GM18909 (cell line): ENCODE measurements at regions not wholly inside any gene's neighbourhood (a gene's known extent, or its start where the extent isn't known, plus 50 kb on each side); places are given as distances from the start of the nearest gene placed in this dataset.
"Not testable (repeated sequence)": the region's sequence is repeated elsewhere in the genome, so short reads cannot be mapped to it uniquely, and the experiment has no call there.

Experiments
- ATAC-seq: cut with Tn5 transposase; IDR thresholded peaks from one replicate; pipeline ENCODE4 v1.9.1; 2021; ENCODE audit warnings: mild to moderate bottlenecking; ENCODE audit not compliant: unreplicated experiment, poor library complexity

DNA sequence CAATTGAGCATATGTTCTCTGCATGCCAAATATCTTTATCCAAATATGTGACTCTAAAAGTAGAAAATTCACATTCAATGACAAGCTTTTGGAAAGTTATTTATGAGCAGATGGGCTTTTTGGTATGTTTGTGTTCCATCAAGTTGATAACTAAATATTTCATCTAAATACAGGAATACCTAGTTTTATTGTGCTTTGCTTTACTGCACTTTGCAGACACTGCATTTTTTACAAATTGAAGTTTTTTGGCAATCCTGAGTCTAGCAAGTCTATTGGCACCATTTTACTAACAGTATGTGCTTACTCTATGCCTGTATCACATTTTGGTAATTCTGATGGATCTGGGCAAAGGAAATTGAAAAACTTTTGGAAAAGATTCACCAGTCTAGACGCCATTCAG lies 133.8 kb downstream of the ATXN7L3B start:
- ATAC-seq = no peak

DNA sequence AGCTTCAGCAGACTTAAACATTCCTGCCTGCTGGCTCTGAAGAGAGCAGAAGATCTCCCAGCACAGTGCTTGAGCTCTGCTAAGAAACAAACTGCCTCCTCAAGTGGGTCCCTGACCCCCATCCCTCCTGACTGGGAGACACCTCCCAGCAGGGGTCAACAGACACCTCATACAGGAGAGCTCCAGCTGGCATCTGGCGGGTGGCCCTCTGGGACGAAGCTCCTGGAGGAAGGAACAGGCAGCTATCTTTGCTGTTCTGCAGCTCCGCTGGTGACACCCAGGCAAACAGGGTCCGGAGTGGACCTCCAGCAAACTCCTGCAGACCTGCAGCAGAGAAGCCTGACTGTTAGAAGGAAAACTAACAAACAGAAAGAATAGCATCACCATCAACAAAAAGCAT lies 139.3 kb downstream of the ATXN7L3B start:
- ATAC-seq = not testable (repeated sequence)

DNA sequence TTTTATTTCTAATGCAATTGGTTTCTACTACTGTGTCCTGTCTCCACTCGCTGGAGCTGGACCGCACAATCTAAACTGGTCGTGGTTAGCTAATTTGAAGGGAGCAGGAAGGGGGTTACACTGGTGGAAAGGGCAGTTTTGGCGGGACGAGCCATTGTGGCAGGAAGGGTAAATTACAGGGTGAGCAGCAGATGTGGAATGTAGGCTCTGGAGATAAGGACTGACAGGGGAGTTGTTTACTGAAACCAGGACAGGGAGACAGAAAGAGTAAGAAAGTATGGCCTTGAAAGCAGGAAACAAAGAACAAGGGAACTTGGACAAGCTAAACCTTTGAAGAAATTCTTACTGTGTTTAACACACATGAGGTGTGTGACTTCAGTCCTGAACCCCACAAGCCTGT lies 147.8 kb downstream of the ATXN7L3B start:
- ATAC-seq = no peak

DNA sequence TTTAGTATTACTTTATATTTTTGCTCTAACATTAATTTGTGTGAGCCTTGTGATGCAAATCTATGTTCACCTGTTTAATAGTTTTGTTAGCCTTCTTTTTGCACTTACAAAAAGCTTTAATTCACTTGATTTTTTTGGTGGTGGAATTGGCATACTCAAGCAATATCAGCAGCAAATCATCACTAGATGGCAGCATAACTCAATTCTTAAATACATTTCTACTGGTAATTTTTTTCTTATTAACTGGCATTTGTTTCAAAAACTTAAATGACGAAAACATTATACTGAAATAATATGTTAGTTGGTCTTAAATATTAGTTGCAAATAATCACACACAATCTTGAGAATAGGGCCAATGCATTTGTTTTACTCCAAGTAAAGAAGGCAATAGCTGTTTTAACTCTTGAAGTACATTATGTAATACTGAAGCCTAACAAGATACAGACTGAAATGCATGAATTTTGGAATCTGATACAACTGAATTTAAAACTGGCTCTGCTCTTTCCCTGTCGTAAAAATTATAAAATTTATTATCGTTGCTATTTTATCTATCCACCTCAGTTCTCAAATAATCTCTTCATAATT lies 151.5 kb downstream of the ATXN7L3B start:
- ATAC-seq = peak; percentile 54

GRCh38 chr12:74689929-74690328 lies 152.3 kb downstream of the ATXN7L3B start:
- ATAC-seq = no peak

- no peak for ATAC-seq
These were observed 181.8 kb downstream of the ATXN7L3B start for GRCh38 chr12:74719447-74719846.

GRCh38 chr12:74722709-74723108 lies 185.1 kb downstream of the ATXN7L3B start:
- ATAC-seq = no peak

GRCh38 chr12:74725154-74725553 lies 187.5 kb downstream of the ATXN7L3B start:
- no peak for ATAC-seq

- no peak for ATAC-seq
These were observed 190.4 kb downstream of the ATXN7L3B start for GRCh38 chr12:74728006-74728405.

- ATAC-seq = no peak
These were observed 194.6 kb downstream of the ATXN7L3B start for GRCh38 chr12:74732164-74732784.

GRCh38 chr12:74732826-74733225 lies 195.2 kb downstream of the ATXN7L3B start:
- peak; percentile 39 for ATAC-seq

DNA sequence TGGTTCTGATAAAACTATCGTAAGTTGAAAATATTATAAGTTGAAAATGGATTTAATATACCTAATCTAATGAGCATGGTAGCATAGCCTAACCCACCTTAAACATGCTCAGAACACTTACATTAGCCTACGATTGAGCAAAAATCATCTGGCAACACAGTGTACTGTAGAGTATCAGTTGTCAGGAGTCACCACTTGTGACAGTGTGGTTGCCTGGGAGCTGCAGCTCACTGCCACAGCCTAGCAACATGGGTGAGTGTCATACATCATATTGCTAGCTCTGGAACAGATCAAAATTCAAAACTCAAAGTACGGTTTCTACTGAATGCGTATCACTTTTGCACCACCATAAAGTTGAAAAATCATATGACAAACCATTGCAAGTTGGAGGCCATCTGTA lies 203.5 kb downstream of the ATXN7L3B start:
- ATAC-seq = no peak

- no peak for ATAC-seq
These were observed 209.7 kb downstream of the ATXN7L3B start for GRCh38 chr12:74747305-74747704.

GRCh38 chr12:74751441-74751840 lies 213.8 kb downstream of the ATXN7L3B start:
- no peak for ATAC-seq

DNA sequence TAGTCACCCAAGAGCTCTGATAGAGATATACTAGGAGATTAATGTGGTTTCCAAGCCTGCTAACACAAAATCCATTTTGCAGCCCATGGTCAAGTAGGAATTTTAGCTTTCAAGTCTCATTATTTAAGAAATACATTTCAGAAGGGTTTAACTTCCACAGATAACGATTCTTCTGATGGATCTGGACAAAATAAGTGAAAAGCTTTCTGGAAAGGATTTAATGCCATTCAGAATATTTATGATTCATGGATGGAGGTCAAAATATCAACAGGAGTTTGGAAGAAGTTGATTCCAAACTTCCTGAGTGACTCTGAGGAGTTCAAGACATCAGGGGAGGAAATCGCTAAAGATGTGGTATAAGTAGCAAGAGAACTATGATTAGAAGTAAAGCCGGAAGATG lies 214.6 kb downstream of the ATXN7L3B start:
- no peak for ATAC-seq

DNA sequence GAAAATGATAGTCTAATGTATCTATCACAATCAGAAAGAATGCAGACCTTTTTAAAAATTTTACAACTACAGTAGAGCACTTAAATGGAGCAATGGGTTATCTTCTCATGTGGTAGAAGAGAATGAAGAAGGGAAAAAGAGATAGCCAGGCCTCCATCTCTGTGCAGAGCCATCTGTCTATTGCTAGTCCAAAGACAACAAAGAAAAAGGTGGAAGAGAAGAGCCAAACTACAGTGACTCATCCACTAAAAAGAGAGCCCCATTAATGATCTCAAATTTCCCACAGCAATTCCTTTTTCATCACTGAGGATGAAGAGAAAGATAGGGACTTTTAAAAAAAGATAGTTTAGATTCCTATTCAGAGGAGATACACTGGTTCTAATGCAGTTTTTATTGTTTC lies 232.9 kb downstream of the ATXN7L3B start:
- no peak for ATAC-seq

GRCh38 chr12:74775276-74775675 lies 237.6 kb downstream of the ATXN7L3B start:
- ATAC-seq = no peak

DNA sequence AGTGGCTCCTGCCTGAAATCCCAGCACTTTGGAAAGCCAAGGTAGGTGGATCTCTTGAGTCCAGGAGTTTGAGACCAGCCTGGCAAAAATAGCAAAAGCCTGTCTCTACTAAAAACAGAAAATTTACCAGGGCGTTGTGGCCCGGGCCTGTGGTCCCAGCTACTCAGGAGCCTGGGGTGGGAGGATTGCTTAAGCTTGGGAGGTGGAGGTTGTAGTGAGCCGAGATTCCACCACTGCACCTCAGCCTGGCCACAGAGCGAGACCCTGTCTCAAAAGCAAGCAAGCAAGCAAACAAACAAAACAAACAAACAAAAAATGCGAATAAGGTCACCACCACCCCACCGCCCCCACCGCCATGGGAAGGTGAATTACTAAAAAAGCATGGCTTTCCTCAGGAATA lies 238.7 kb downstream of the ATXN7L3B start:
- no peak for ATAC-seq

DNA sequence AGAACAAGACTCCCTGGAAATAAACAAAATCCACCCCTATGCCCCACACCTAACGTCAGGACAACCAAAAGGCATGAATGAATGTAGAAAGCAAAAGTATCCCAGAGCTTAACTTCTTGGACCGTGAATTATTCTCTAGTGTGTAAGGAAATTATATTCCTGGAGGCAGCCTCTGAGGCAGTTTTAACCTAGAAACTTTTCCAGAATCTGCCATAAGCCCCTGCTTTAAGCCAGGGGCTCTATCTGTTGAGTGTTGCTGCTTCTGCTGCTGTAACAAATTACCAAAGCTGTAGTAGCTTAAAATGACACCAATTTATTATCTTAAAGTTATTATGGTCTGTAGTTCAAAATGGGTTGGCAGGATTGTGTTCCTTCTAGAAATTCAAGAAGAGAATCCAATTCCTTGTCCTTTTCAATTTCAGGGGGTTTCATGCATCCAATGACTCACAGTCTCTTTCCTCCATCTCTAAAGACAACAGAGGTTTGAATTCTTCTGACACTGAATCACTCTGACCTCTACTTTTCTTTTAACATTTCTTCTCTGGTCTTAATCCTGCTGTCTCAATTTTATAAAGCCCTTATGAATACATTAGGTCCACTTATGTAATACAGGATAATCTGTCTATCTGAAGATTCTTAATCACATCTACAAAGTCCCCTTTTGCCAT lies 242.7 kb downstream of the ATXN7L3B start:
- ATAC-seq = no peak

GRCh38 chr12:74780850-74781241 lies 243.2 kb downstream of the ATXN7L3B start:
- not testable (repeated sequence) for ATAC-seq

DNA sequence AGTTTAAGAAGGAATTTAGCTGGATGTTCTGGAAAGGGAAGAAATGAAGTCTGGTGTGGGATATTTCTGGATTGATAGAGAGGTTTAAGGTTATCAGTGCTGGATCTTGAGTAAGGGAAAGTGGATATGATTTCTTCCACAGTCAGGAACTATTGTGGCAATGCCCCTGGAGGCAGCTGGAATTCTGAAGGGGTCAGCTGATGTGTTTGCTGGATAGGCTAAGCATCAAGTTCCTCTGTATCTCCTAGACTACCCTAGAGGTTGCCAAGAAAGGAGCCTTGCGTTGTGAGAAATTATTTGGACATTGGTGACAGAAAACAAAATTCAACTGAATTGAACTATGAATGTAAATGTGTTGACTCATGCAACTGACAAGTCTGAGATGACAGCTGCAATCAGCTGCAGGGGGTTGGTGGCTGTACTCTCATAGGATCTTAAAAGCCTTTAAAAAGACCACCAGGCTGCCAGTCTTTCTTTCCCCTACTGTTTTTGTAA lies 244.4 kb downstream of the ATXN7L3B start:
- no peak for ATAC-seq

- ATAC-seq = no peak
These were observed 253.3 kb downstream of the ATXN7L3B start for GRCh38 chr12:74790931-74791330.
